DND-41 (cell line): ENCODE measurements at regions not wholly inside any gene's neighbourhood (a gene's known extent, or its start where the extent isn't known, plus 50 kb on each side); places are given as distances from the start of the nearest gene placed in this dataset.

ENCODE experiments used
- ATAC-seq: fragments of 200-7000 bp; cut with Tn5 transposase; 3 replicates; pipeline ENCODE4 v1.9.1; 2021; ENCODE audit warnings: low read depth; ENCODE audit not compliant: insufficient read depth
- DNase-seq: peaks from one replicate; pipeline ENCODE4 v3.0.0-alpha.2; 2020
- H2AFZ ChIP-seq: 2 replicates; pipeline ENCODE4 v1.6.0; 2012; ENCODE audit warnings: low read depth, low read length
- H3K27ac ChIP-seq: 2 replicates; pipeline ENCODE4 v1.5.1; 2012; ENCODE audit warnings: low read length, inconsistent platforms
- H3K27me3 ChIP-seq: fragments of 200-600 bp; sonication (generic); 2 replicates; pipeline ENCODE4 v1.6.0; 2012; ENCODE audit warnings: low read length, mild to moderate bottlenecking, inconsistent platforms; ENCODE audit not compliant: insufficient read depth, poor library complexity
- H3K36me3 ChIP-seq: 2 replicates; pipeline ENCODE4 v1.5.1; 2012; ENCODE audit warnings: low read length, inconsistent platforms; ENCODE audit not compliant: insufficient read depth
- H3K4me1 ChIP-seq: 2 replicates; pipeline ENCODE4 v1.5.1; 2012; ENCODE audit warnings: mild to moderate bottlenecking, low read length; ENCODE audit not compliant: insufficient read depth
- H3K4me2 ChIP-seq: 2 replicates; pipeline ENCODE4 v1.6.0; 2012; ENCODE audit warnings: mild to moderate bottlenecking, moderate library complexity, low read length, inconsistent platforms; ENCODE audit not compliant: insufficient read depth
- H3K4me3 ChIP-seq, 2 experiments: fragments of 200-600 bp in 1 of 2; shearing (Covaris generic) in 1 of 2; 2 replicates each; pipeline ENCODE4 v1.5.1; 2012 to 2016; ENCODE audit warnings: inconsistent platforms in 2 of 2, low read length in 2 of 2, mild to moderate bottlenecking in 2 of 2, low read depth in 1 of 2, moderate library complexity in 1 of 2
- H3K79me2 ChIP-seq: 2 replicates; pipeline ENCODE4 v1.6.0; 2012; ENCODE audit warnings: low read length, inconsistent platforms; ENCODE audit not compliant: insufficient read depth
- H3K9ac ChIP-seq: 2 replicates; pipeline ENCODE4 v1.6.0; 2012; ENCODE audit warnings: low read depth, mild to moderate bottlenecking, inconsistent platforms, low read length, moderate library complexity
- H3K9me3 ChIP-seq: 2 replicates; pipeline ENCODE4 v1.5.1; 2012; ENCODE audit warnings: low read length, moderate library complexity, mild to moderate bottlenecking, inconsistent platforms; ENCODE audit not compliant: insufficient read depth, severe bottlenecking
- H4K20me1 ChIP-seq: 2 replicates; pipeline ENCODE4 v1.6.0; 2012; ENCODE audit warnings: low read length; ENCODE audit not compliant: insufficient read depth
- CTCF ChIP-seq: IDR thresholded peaks from 2 replicates; pipeline ENCODE4 v1.5.1; 2012; ENCODE audit warnings: borderline replicate concordance, low read length, moderate library complexity, mild to moderate bottlenecking; ENCODE audit not compliant: poor library complexity, severe bottlenecking; ENCODE audit errors: extremely low read depth
- EZH2 ChIP-seq: IDR thresholded peaks from 3 replicates; pipeline ENCODE4 v1.6.1; 2012; ENCODE audit warnings: borderline replicate concordance, low read depth, mild to moderate bottlenecking, moderate library complexity, low read length, inconsistent platforms; ENCODE audit not compliant: severe bottlenecking

GRCh38 chr9:89760123-89760522 lies 155.3 kb downstream of the GADD45G start:
- TF ChIP-seq CTCF: no peak
- Histone ChIP-seq H3K9me3 (no peaks in the 10 kb centered on the region), H3K4me3 (no peak overlapping the region), H3K4me2 (no peak overlapping the region), H3K27ac (no peak overlapping the region), H3K9ac (no peak overlapping the region), H3K36me3 (no peaks in the 10 kb centered on the region), H3K4me1 (no peaks in the 10 kb centered on the region), H4K20me1 (no peaks in the 10 kb centered on the region), H3K27me3 (no peaks in the 10 kb centered on the region), H2AFZ (no peak overlapping the region), H3K79me2 (no peaks in the 10 kb centered on the region)
- ATAC-seq (no peak), DNase-seq (no peak)

GRCh38 chr9:89764217-89764616 lies 159.4 kb downstream of the GADD45G start:
- ATAC-seq: no peak

GRCh38 chr9:89765211-89765946 lies 160.6 kb downstream of the GADD45G start:
- H4K20me1 ChIP-seq: no peaks in the 10 kb centered on the region
- no peak overlapping the region for H3K4me3 ChIP-seq
- H3K4me1 ChIP-seq: no peaks in the 10 kb centered on the region

More at GRCh38 chr9:89764217-89764616, 159.4 kb downstream of the GADD45G start:
- Histone ChIP-seq H3K4me3 (no peak overlapping the region), H3K79me2 (no peaks in the 10 kb centered on the region), H3K4me2 (no peak overlapping the region), H4K20me1 (no peaks in the 10 kb centered on the region), H3K4me1 (no peaks in the 10 kb centered on the region), H2AFZ (no peak overlapping the region), H3K9ac (no peak overlapping the region), H3K27me3 (no peaks in the 10 kb centered on the region), H3K9me3 (no peaks in the 10 kb centered on the region), H3K27ac (no peak overlapping the region), H3K36me3 (no peaks in the 10 kb centered on the region)
- TF ChIP-seq EZH2 (no peak), CTCF (no peak)
- DNase-seq: no peak

More at GRCh38 chr9:89765211-89765946, 160.6 kb downstream of the GADD45G start:
- H3K79me2 ChIP-seq: no peaks in the 10 kb centered on the region
- no peaks in the 10 kb centered on the region for H3K27me3 ChIP-seq
- ATAC-seq (no peak), DNase-seq (no peak)
- TF ChIP-seq CTCF (no peak), EZH2 (no peak)
- no peaks in the 10 kb centered on the region for H3K36me3 ChIP-seq
- no peak overlapping the region for H3K4me2 ChIP-seq
- no peak overlapping the region for H2AFZ ChIP-seq
- H3K9me3 ChIP-seq: no peaks in the 10 kb centered on the region
- H3K9ac ChIP-seq: no peak overlapping the region
- H3K27ac ChIP-seq: no peak overlapping the region
